OCI-LY3 (cell line): ENCODE measurements at regions not wholly inside any gene's neighbourhood (a gene's known extent, or its start where the extent isn't known, plus 50 kb on each side); places are given as distances from the start of the nearest gene placed in this dataset.

Experiments
- CTCF ChIP-seq: fragments of 200-600, 300-600 bp; sonication (generic); IDR thresholded peaks from 2 replicates; pipeline ENCODE4 v1.5.1; 2014; ENCODE audit warnings: antibody characterized with exemption, low read length, low read depth
- EZH2phosphoT487 ChIP-seq: fragments of 200-600 bp; shearing (Covaris generic); IDR thresholded peaks from 2 replicates; pipeline ENCODE4 v1.6.1; 2018; ENCODE audit warnings: antibody characterized with exemption, mixed run types, low read depth

- TF ChIP-seq CTCF = no peak
- TF ChIP-seq EZH2phosphoT487 = no peak
Observed at GRCh38 chr5:126137891-126138280, 285.3 kb upstream of the GRAMD2B start.
